ENCODE measurements at regions not wholly inside any gene's neighbourhood (a gene's known extent, or its start where the extent isn't known, plus 50 kb on each side); places are given as distances from the start of the nearest gene placed in this dataset.
"Not testable (repeated sequence)": the region's sequence is repeated elsewhere in the genome, so short reads cannot be mapped to it uniquely, and the experiment has no call there.

GRCh38 chr17:34475296-34475695 lies 104.1 kb upstream of the TMEM132E start:
- H3K9me3 ChIP-seq (replicated peaks; ENCODE audit: control insufficient read depth, low read depth, low read length): no peaks in the 10 kb centered on the region
- no peaks in the 10 kb centered on the region for H3K4me1 ChIP-seq (ENCODE audit: control insufficient read depth, insufficient read depth, low read length)
- WGBS (ENCODE audit: insufficient coverage): no CpG with 5 or more reads among the region's 4 CpGs
- no peak overlapping the region for H3K4me3 ChIP-seq (ENCODE audit: low read length)
- H3K27ac ChIP-seq (ENCODE audit: low read length): no peak overlapping the region
- H3K27me3 ChIP-seq (ENCODE audit: control insufficient read depth, insufficient read depth, low read length): peaks cover 3% of the 10 kb centered on the region
- no peak for DNase-seq
- no peaks in the 10 kb centered on the region for H3K36me3 ChIP-seq (ENCODE audit: control insufficient read depth, insufficient read depth, low read length)

DNA sequence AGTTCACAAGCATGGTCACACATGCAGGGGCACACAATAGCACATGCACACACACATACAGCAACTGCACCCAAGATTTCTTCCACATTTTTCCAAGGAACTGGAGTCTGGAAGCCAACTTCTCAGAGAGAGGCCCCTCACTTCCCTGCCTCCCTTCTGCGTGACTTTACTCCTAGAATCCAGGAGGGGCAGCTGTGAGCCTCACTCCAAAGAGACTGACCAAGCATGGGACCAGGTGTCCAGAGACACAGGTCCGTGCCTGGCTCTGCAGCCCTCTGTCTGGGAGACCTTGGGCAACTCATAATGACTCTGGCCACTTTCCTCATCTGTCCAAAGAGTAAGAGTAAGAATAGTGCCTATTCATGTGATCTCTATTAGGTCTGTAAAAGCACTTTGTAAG lies 104.7 kb upstream of the TMEM132E start:
- WGBS (ENCODE audit: insufficient coverage): 20% methylated on average over 1 of the region's 2 CpGs
- no peak for DNase-seq
- Histone ChIP-seq H3K27me3 (ENCODE audit: control insufficient read depth, insufficient read depth, low read length) (peaks cover 3% of the 10 kb centered on the region), H3K36me3 (ENCODE audit: control insufficient read depth, insufficient read depth, low read length) (no peaks in the 10 kb centered on the region), H3K9me3 (replicated peaks; ENCODE audit: control insufficient read depth, low read depth, low read length) (no peaks in the 10 kb centered on the region), H3K4me3 (ENCODE audit: low read length) (no peak overlapping the region), H3K27ac (ENCODE audit: low read length) (no peak overlapping the region), H3K4me1 (ENCODE audit: control insufficient read depth, insufficient read depth, low read length) (no peaks in the 10 kb centered on the region)

DNA sequence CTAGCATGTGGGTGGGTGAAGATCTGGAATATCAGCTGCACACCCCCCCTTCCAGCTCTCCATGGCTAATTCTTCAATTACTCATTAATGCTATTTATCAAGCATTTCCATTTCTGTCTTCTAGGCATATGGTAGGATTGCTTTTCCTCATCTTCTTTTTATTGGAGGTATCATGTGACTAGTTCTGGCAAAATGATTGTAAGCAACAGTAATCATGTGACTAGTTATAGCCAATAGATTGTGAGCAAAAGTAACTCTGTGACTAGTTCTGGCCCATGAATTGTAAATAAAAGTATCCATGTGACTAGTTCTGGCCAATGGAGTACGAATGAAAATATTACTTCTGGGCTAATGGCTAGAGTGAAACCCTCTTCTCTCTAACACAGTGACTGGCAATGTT lies 107.0 kb upstream of the TMEM132E start:
- Histone ChIP-seq H3K4me3 (ENCODE audit: low read length) (no peak overlapping the region), H3K4me1 (ENCODE audit: control insufficient read depth, insufficient read depth, low read length) (no peaks in the 10 kb centered on the region), H3K36me3 (ENCODE audit: control insufficient read depth, insufficient read depth, low read length) (no peaks in the 10 kb centered on the region), H3K27me3 (ENCODE audit: control insufficient read depth, insufficient read depth, low read length) (peaks cover 5% of the 10 kb centered on the region), H3K9me3 (replicated peaks; ENCODE audit: control insufficient read depth, low read depth, low read length) (no peaks in the 10 kb centered on the region), H3K27ac (ENCODE audit: low read length) (no peak overlapping the region)
- no peak for DNase-seq
- 20% methylated on average over 1 of the region's 1 CpG for whole genome bisulfite sequencing (ENCODE audit: insufficient coverage)

DNA sequence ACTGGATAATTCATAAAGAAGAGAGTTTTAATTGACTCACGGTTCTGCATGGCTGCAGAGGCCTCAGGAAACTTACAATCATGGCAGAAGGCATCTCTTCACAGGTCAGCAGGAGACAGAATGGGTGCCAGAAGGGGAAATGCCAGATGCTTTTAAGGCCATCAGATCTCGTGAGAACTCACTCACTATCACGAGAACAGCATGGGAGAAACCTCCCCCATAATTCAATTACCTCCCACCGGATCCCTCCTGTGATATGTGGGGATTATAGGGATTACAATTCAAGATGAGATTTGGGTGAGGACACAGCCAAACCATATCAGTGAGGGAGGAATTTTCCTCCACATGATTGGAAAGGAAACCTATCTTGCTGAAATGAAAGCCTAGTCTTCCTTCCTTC lies 108.1 kb upstream of the TMEM132E start:
- H3K4me3 ChIP-seq (ENCODE audit: low read length); H3K9me3 ChIP-seq (replicated peaks; ENCODE audit: control insufficient read depth, low read depth, low read length); H3K36me3 ChIP-seq (ENCODE audit: control insufficient read depth, insufficient read depth, low read length); H3K27me3 ChIP-seq (ENCODE audit: control insufficient read depth, insufficient read depth, low read length); H3K4me1 ChIP-seq (ENCODE audit: control insufficient read depth, insufficient read depth, low read length); H3K27ac ChIP-seq (ENCODE audit: low read length); DNase-seq: not testable (repeated sequence)
- no CpG with 5 or more reads among the region's 4 CpGs for WGBS (ENCODE audit: insufficient coverage)

GRCh38 chr17:34465789-34466188 lies 102.8 kb upstream of the CCL1 start:
- DNase-seq: no peak
- 67% methylated on average over 5 of the region's 8 CpGs for WGBS (ENCODE audit: insufficient coverage)
- no peaks in the 10 kb centered on the region for H3K4me1 ChIP-seq (ENCODE audit: control insufficient read depth, insufficient read depth, low read length)
- no peak overlapping the region for H3K27ac ChIP-seq (ENCODE audit: low read length)
- no peaks in the 10 kb centered on the region for H3K9me3 ChIP-seq (replicated peaks; ENCODE audit: control insufficient read depth, low read depth, low read length)
- no peak overlapping the region for H3K4me3 ChIP-seq (ENCODE audit: low read length)
- H3K36me3 ChIP-seq (ENCODE audit: control insufficient read depth, insufficient read depth, low read length): no peaks in the 10 kb centered on the region
- peaks cover 9% of the 10 kb centered on the region for H3K27me3 ChIP-seq (ENCODE audit: control insufficient read depth, insufficient read depth, low read length)

- 53% methylated on average over 4 of the region's 4 CpGs for WGBS (ENCODE audit: insufficient coverage)
- H3K9me3 ChIP-seq (replicated peaks; ENCODE audit: control insufficient read depth, low read depth, low read length): no peaks in the 10 kb centered on the region
- no peaks in the 10 kb centered on the region for H3K4me1 ChIP-seq (ENCODE audit: control insufficient read depth, insufficient read depth, low read length)
- H3K4me3 ChIP-seq (ENCODE audit: low read length): no peak overlapping the region
- H3K36me3 ChIP-seq (ENCODE audit: control insufficient read depth, insufficient read depth, low read length): no peaks in the 10 kb centered on the region
- DNase-seq: peak; percentile 6
- peaks cover 9% of the 10 kb centered on the region for H3K27me3 ChIP-seq (ENCODE audit: control insufficient read depth, insufficient read depth, low read length)
- H3K27ac ChIP-seq (ENCODE audit: low read length): no peak overlapping the region
Observed at GRCh38 chr17:34464812-34465211, 101.8 kb upstream of the CCL1 start.

GRCh38 chr17:34458266-34458665 lies 95.2 kb upstream of the CCL1 start:
- H3K4me3 ChIP-seq (ENCODE audit: low read length): no peak overlapping the region
- no peaks in the 10 kb centered on the region for H3K9me3 ChIP-seq (replicated peaks; ENCODE audit: control insufficient read depth, low read depth, low read length)
- 44% methylated on average over 3 of the region's 6 CpGs for WGBS (ENCODE audit: insufficient coverage)
- H3K27me3 ChIP-seq (ENCODE audit: control insufficient read depth, insufficient read depth, low read length): peaks cover 8% of the 10 kb centered on the region
- H3K27ac ChIP-seq (ENCODE audit: low read length): no peak overlapping the region
- no peaks in the 10 kb centered on the region for H3K4me1 ChIP-seq (ENCODE audit: control insufficient read depth, insufficient read depth, low read length)
- H3K36me3 ChIP-seq (ENCODE audit: control insufficient read depth, insufficient read depth, low read length): no peaks in the 10 kb centered on the region
- DNase-seq: no peak

DNA sequence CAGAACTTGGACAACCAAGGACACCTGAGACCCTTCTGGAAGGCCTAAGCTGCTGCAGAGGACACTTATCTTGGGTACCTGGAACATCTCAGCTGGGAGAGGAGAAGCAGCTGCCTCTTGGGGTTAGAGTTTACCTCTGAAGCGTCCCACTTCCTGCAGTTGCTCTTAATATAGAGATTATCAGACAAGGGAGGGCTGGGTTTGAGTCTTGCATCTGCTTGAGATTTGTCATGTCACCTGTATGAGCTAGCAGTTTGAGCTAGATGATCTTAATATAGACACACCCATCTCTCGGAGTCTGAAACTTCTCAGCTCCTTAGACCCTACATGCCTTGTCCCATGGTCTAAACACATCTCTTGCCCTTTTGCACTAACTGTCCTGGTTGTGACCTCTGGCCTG lies 93.1 kb upstream of the CCL1 start:
- H3K4me1 ChIP-seq (ENCODE audit: control insufficient read depth, insufficient read depth, low read length): no peaks in the 10 kb centered on the region
- no peak overlapping the region for H3K4me3 ChIP-seq (ENCODE audit: low read length)
- 67% methylated on average over 1 of the region's 2 CpGs for WGBS (ENCODE audit: insufficient coverage)
- no peaks in the 10 kb centered on the region for H3K9me3 ChIP-seq (replicated peaks; ENCODE audit: control insufficient read depth, low read depth, low read length)
- H3K36me3 ChIP-seq (ENCODE audit: control insufficient read depth, insufficient read depth, low read length): no peaks in the 10 kb centered on the region
- H3K27ac ChIP-seq (ENCODE audit: low read length): no peak overlapping the region
- no peak for DNase-seq
- H3K27me3 ChIP-seq (ENCODE audit: control insufficient read depth, insufficient read depth, low read length): peaks cover 9% of the 10 kb centered on the region

GRCh38 chr17:34452769-34453168 lies 89.7 kb upstream of the CCL1 start:
- H3K27me3 ChIP-seq (ENCODE audit: control insufficient read depth, insufficient read depth, low read length): peaks cover 9% of the 10 kb centered on the region
- no peak overlapping the region for H3K4me3 ChIP-seq (ENCODE audit: low read length)
- no peaks in the 10 kb centered on the region for H3K36me3 ChIP-seq (ENCODE audit: control insufficient read depth, insufficient read depth, low read length)
- DNase-seq: no peak
- no peaks in the 10 kb centered on the region for H3K9me3 ChIP-seq (replicated peaks; ENCODE audit: control insufficient read depth, low read depth, low read length)
- H3K27ac ChIP-seq (ENCODE audit: low read length): no peak overlapping the region
- no CpG with 5 or more reads among the region's 2 CpGs for WGBS (ENCODE audit: insufficient coverage)
- H3K4me1 ChIP-seq (ENCODE audit: control insufficient read depth, insufficient read depth, low read length): no peaks in the 10 kb centered on the region

- no peaks in the 10 kb centered on the region for H3K36me3 ChIP-seq (ENCODE audit: control insufficient read depth, insufficient read depth, low read length)
- H3K27me3 ChIP-seq (ENCODE audit: control insufficient read depth, insufficient read depth, low read length): peaks cover 11% of the 10 kb centered on the region
- no CpG with 5 or more reads among the region's 2 CpGs for WGBS (ENCODE audit: insufficient coverage)
- H3K27ac ChIP-seq (ENCODE audit: low read length): no peak overlapping the region
- H3K9me3 ChIP-seq (replicated peaks; ENCODE audit: control insufficient read depth, low read depth, low read length): no peaks in the 10 kb centered on the region
- DNase-seq: no peak
- no peaks in the 10 kb centered on the region for H3K4me1 ChIP-seq (ENCODE audit: control insufficient read depth, insufficient read depth, low read length)
- no peak overlapping the region for H3K4me3 ChIP-seq (ENCODE audit: low read length)
Observed at GRCh38 chr17:34451313-34451712, 88.3 kb upstream of the CCL1 start.

DNA sequence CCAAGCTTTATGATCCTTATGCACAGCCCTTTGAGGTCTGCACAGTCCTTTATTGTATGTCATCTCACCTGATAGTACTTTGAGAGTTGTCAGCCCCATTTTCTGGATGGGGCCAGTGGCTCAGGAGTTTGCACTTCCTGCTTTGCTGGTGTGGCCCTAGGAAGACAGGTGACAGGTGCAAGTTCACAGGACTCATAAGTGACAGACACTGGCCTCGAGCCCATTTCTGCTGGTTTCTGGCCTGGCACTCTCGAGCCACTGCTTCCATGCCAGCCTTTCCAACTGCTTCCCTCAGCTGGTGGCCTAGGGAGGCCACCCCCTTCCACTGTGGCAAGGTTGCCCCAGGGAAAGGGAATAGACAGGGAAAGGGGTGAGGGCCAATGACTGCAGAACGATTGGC lies 84.4 kb upstream of the CCL1 start:
- Histone ChIP-seq H3K9me3 (replicated peaks; ENCODE audit: control insufficient read depth, low read depth, low read length) (no peaks in the 10 kb centered on the region), H3K36me3 (ENCODE audit: control insufficient read depth, insufficient read depth, low read length) (no peaks in the 10 kb centered on the region), H3K4me1 (ENCODE audit: control insufficient read depth, insufficient read depth, low read length) (no peaks in the 10 kb centered on the region), H3K27me3 (ENCODE audit: control insufficient read depth, insufficient read depth, low read length) (peaks cover 3% of the 10 kb centered on the region), H3K4me3 (ENCODE audit: low read length) (no peak overlapping the region), H3K27ac (ENCODE audit: low read length) (no peak overlapping the region)
- WGBS (ENCODE audit: insufficient coverage): 62% methylated on average over 1 of the region's 3 CpGs
- no peak for DNase-seq
